IMR-90 (cell line): ENCODE measurements at regions not wholly inside any gene's neighbourhood (a gene's known extent, or its start where the extent isn't known, plus 50 kb on each side); places are given as distances from the start of the nearest gene placed in this dataset.

Experiments used
- ATAC-seq: fragments of 200-7000 bp; cut with Tn5 transposase; 2 replicates; pipeline ENCODE4 v1.9.1; 2020; ENCODE audit warnings: low read depth, mild to moderate bottlenecking, moderate library complexity
- BruUV-seq: library from RNA; stranded (reverse); fragments of 400-500 nt; replicated peaks from 2 replicates; lab custom pipeline; 2021; lab: Mats Ljungman, UMichigan
- CTCF ChIA-PET: fragments of 300-600 bp; formaldehyde crosslinking; extraction: SDS; loops from one replicate; lab custom pipeline; 2021; ENCODE audit warnings: antibody characterized with exemption; lab: Yijun Ruan, JAX
- POLR2A ChIA-PET: fragments of 300-600 bp; sonication (Branson Sonifier 250); formaldehyde crosslinking; loops from one replicate; lab custom pipeline; 2022; ENCODE audit warnings: antibody characterized with exemption; ENCODE audit not compliant: unreplicated experiment; lab: Charles Lee
- DNase-seq: peaks from one replicate; pipeline ENCODE4 v3.0.0; 2013
- H2AFZ ChIP-seq: replicated peaks from 2 replicates; pipeline ENCODE3; 2013; ENCODE audit warnings: low read length, mild to moderate bottlenecking; ENCODE audit not compliant: poor library complexity
- H2AK5ac ChIP-seq: 2 replicates; pipeline ENCODE4 v1.6.1; 2013; ENCODE audit warnings: low read depth, low read length, inconsistent platforms
- H2AK9ac ChIP-seq: replicated peaks from 2 replicates; pipeline ENCODE3; 2013; ENCODE audit warnings: mild to moderate bottlenecking, low read depth, low read length, moderate library complexity; ENCODE audit not compliant: poor library complexity
- H2BK120ac ChIP-seq: 2 replicates; pipeline ENCODE4 v1.6.1; 2013; ENCODE audit warnings: low read depth, low read length, inconsistent platforms
- H2BK15ac ChIP-seq: 3 replicates; pipeline ENCODE4 v1.6.1; 2013; ENCODE audit warnings: low read depth, low read length, inconsistent platforms
- H2BK20ac ChIP-seq: 2 replicates; pipeline ENCODE4 v1.6.1; 2013; ENCODE audit warnings: low read depth, mild to moderate bottlenecking, inconsistent platforms, low read length, moderate library complexity
- H2BK5ac ChIP-seq: 2 replicates; pipeline ENCODE4 v1.6.1; 2013; ENCODE audit warnings: mild to moderate bottlenecking, low read depth, low read length, inconsistent platforms; ENCODE audit not compliant: poor library complexity, severe bottlenecking
- H3K14ac ChIP-seq: replicated peaks from 2 replicates; pipeline ENCODE4 v1.6.1; 2013; ENCODE audit warnings: low read depth, low read length, inconsistent platforms
- H3K18ac ChIP-seq: 2 replicates; pipeline ENCODE4 v1.6.1; 2013; ENCODE audit warnings: low read depth, low read length, control low read depth
- H3K23ac ChIP-seq: 2 replicates; pipeline ENCODE4 v1.6.1; 2013; ENCODE audit warnings: low read depth, low read length, inconsistent platforms
- H3K27ac ChIP-seq: 2 replicates; pipeline ENCODE4 v1.5.1; 2013; ENCODE audit warnings: mild to moderate bottlenecking, control low read depth, low read length; ENCODE audit not compliant: insufficient read depth
- H3K27me3 ChIP-seq: 2 replicates; pipeline ENCODE4 v1.6.1; 2013; ENCODE audit warnings: low read length; ENCODE audit not compliant: control insufficient read depth, insufficient read depth
- H3K36me3 ChIP-seq: 2 replicates; pipeline ENCODE4 v1.6.1; 2013; ENCODE audit warnings: low read length, mixed read lengths; ENCODE audit not compliant: control insufficient read depth, insufficient read depth
- H3K4ac ChIP-seq: 2 replicates; pipeline ENCODE4 v1.6.1; 2013; ENCODE audit warnings: low read depth, low read length, inconsistent platforms
- H3K4me1 ChIP-seq: 2 replicates; pipeline ENCODE4 v1.6.1; 2013; ENCODE audit warnings: low read length, mixed read lengths; ENCODE audit not compliant: control insufficient read depth, insufficient read depth
- H3K4me2 ChIP-seq: 2 replicates; pipeline ENCODE4 v1.6.1; 2013; ENCODE audit warnings: low read depth, mild to moderate bottlenecking, control low read depth, low read length, moderate library complexity
- H3K4me3 ChIP-seq: 2 replicates; pipeline ENCODE4 v1.5.1; 2013; ENCODE audit warnings: low read depth, mild to moderate bottlenecking, control low read depth, low read length, moderate library complexity; ENCODE audit not compliant: insufficient read depth
- H3K56ac ChIP-seq: 2 replicates; pipeline ENCODE4 v1.6.1; 2013; ENCODE audit warnings: low read length, inconsistent platforms; ENCODE audit not compliant: insufficient read depth; ENCODE audit errors: extremely low read depth
- H3K79me1 ChIP-seq, 2 experiments: 2 replicates each; pipeline ENCODE4 v1.6.1; 2013; ENCODE audit warnings: low read length in 2 of 2, inconsistent platforms in 1 of 2, low read depth in 1 of 2
- H3K9ac ChIP-seq: 2 replicates; pipeline ENCODE4 v1.6.1; 2013; ENCODE audit warnings: low read depth, low read length, control low read depth
- H3K9me1 ChIP-seq: 2 replicates; pipeline ENCODE4 v1.6.1; 2013; ENCODE audit warnings: low read length, inconsistent platforms; ENCODE audit not compliant: insufficient read depth
- H3K9me3 ChIP-seq: 2 replicates; pipeline ENCODE4 v1.6.1; 2013; ENCODE audit warnings: low read length; ENCODE audit not compliant: control insufficient read depth, insufficient read depth
- H4K20me1 ChIP-seq: 2 replicates; pipeline ENCODE4 v1.6.1; 2013; ENCODE audit warnings: low read length, inconsistent platforms; ENCODE audit not compliant: insufficient read depth
- H4K5ac ChIP-seq: 2 replicates; pipeline ENCODE4 v1.6.1; 2013; ENCODE audit warnings: mild to moderate bottlenecking, low read depth, low read length, control low read depth
- H4K8ac ChIP-seq, 2 experiments: 2 replicates each; pipeline ENCODE4 v1.6.1; 2013; ENCODE audit warnings: low read depth in 2 of 2, low read length in 2 of 2, control low read depth in 1 of 2, inconsistent platforms in 1 of 2
- H4K91ac ChIP-seq: 2 replicates; pipeline ENCODE4 v1.6.1; 2013; ENCODE audit warnings: low read depth, low read length, inconsistent platforms; ENCODE audit not compliant: insufficient read depth
- BHLHE40 ChIP-seq: fragments of 150-350 bp; IDR thresholded peaks from 2 replicates; pipeline ENCODE4 v1.6.1; 2016; ENCODE audit warnings: mild to moderate bottlenecking, low read depth, low read length
- CEBPB ChIP-seq: IDR thresholded peaks from 2 replicates; pipeline ENCODE4 v1.6.1; 2012; ENCODE audit warnings: low read depth, low read length, improper control_type of control experiment
- MAFK ChIP-seq: IDR thresholded peaks from 2 replicates; pipeline ENCODE4 v1.6.1; 2012; ENCODE audit warnings: low read depth, low read length, improper control_type of control experiment
- MXI1 ChIP-seq: IDR thresholded peaks from 2 replicates; pipeline ENCODE4 v1.6.1; 2012; ENCODE audit warnings: low read depth, mild to moderate bottlenecking, low read length, moderate library complexity, borderline replicate concordance
- POLR2A ChIP-seq: IDR thresholded peaks from 2 replicates; pipeline ENCODE4 v1.6.1; 2012; ENCODE audit warnings: mild to moderate bottlenecking, low read depth, low read length
- RAD21 ChIP-seq: IDR thresholded peaks from 2 replicates; pipeline ENCODE4 v1.6.1; 2012; ENCODE audit warnings: low read length, improper control_type of control experiment
- WGBS, 2 experiments: methylation state at CpG; one replicate each; pipeline versions ENCODE4 v1.1.5 to v1.1.7; 2013; ENCODE audit warnings: missing lambda C conversion rate in 2 of 2; ENCODE audit not compliant: insufficient read length in 1 of 2; ENCODE audit errors: extremely low coverage in 2 of 2; 5-methylcytosine and 5-hydroxymethylcytosine counted together
- dilution Hi-C: fragments of 300-500 bp; cut with HindIII; formaldehyde crosslinking; loops from one replicate; pipeline ENCODE4 v1.14.3; 2018; ENCODE audit warnings: low sequenced_read_pairs; ENCODE audit not compliant: unreplicated experiment
- in situ Hi-C: fragments of 300-500 bp; cut with MboI; formaldehyde crosslinking; loops from 3 replicates; pipeline ENCODE4 v1.14.3; 2019; ENCODE audit warnings: low sequenced_read_pairs, inconsistent platforms, mixed read lengths
- intact Hi-C: fragments of 100-400 bp; cut with micrococcal nuclease; formaldehyde crosslinking; loops from 2 replicates; pipeline ENCODE4 v1.10.0; 2022
- TF ChIP-seq, protein P1 (sequence below): fragments of 150-350 bp; IDR thresholded peaks from 2 replicates; pipeline ENCODE4 v1.6.1; 2016; ENCODE audit warnings: low read depth, mild to moderate bottlenecking, low read length, moderate library complexity, borderline replicate concordance

DNA sequence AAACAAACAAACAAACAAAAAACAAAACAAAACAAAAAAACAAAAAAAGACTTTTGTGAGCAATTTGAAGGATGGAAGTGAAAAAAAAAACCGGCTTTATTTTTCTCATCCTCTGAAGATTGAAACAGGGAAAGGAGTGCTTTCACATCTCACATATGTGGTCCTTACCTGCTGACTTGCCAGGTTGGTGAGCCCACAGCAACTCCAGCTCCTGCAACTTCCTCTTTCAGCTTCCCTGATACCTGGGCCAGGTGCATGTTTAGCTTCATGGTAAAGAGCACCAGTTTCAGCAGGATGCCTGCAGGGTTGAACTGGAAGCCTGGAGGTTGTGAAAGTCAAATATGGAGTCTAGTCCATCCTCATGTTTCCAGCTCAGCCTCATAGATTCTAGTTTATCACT lies 221.2 kb upstream of the OTX2 start:
- Histone ChIP-seq H4K5ac (no peak overlapping the region), H3K27ac (no peak overlapping the region), H3K4me1 (no peaks in the 10 kb centered on the region), H2BK120ac (no peak overlapping the region), H3K23ac (no peak overlapping the region), H2BK20ac (no peak overlapping the region), H3K14ac (no peak overlapping the region), H3K56ac (no peak overlapping the region), H2BK15ac (no peak overlapping the region), H2BK5ac (no peak overlapping the region), H2AK5ac (no peak overlapping the region), H3K27me3 (no peaks in the 10 kb centered on the region), H3K9ac (no peak overlapping the region), H3K4me3 (no peak overlapping the region), H3K79me1 (no peaks in the 10 kb centered on the region), H4K8ac (no peak overlapping the region), H2AK9ac (no peak overlapping the region), H4K91ac (no peak overlapping the region), H3K9me3 (peaks cover 7% of the 10 kb centered on the region; the same call in 1 of the 2 replicates), H3K9me1 (no peaks in the 10 kb centered on the region), H3K4ac (no peak overlapping the region), H3K18ac (no peak overlapping the region), H4K20me1 (no peaks in the 10 kb centered on the region), H3K4me2 (no peak overlapping the region), H3K36me3 (no peaks in the 10 kb centered on the region), H2AFZ (no peak overlapping the region)
- CTCF ChIA-PET = interaction anchor here (0.9 kb wide), 1 partner anchor 12 kb away, joined by 3 read pairs; no protein-coding TSS in a partner anchor
- dilution Hi-C loops = no loop called here
- no peak for DNase-seq
- TF ChIP-seq BHLHE40 = no peak
- TF ChIP-seq, protein P1, sequence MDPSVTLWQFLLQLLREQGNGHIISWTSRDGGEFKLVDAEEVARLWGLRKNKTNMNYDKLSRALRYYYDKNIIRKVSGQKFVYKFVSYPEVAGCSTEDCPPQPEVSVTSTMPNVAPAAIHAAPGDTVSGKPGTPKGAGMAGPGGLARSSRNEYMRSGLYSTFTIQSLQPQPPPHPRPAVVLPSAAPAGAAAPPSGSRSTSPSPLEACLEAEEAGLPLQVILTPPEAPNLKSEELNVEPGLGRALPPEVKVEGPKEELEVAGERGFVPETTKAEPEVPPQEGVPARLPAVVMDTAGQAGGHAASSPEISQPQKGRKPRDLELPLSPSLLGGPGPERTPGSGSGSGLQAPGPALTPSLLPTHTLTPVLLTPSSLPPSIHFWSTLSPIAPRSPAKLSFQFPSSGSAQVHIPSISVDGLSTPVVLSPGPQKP = no peak
- TF ChIP-seq MXI1 = no peak
- no peak for TF ChIP-seq MAFK
- TF ChIP-seq POLR2A = no peak
- TF ChIP-seq RAD21 = no peak
- TF ChIP-seq CEBPB = no peak
- in situ Hi-C loops = no loop called here
- BruUV-seq = no TSS peak
- no CpG with 5 or more reads among the region's 1 CpG for WGBS, 2 experiments
- intact Hi-C loops = no loop called here
- POLR2A ChIA-PET = no interaction called here
- ATAC-seq = no peak
